ENCODE measurements at regions not wholly inside any gene's neighbourhood (a gene's known extent, or its start where the extent isn't known, plus 50 kb on each side); places are given as distances from the start of the nearest gene placed in this dataset.

- Histone ChIP-seq H3K9ac (ENCODE audit: low read length) (no peak overlapping the region), H3K27me3 (ENCODE audit: insufficient read depth, low read depth, low read length) (no peaks in the 10 kb centered on the region), H4K20me1 (ENCODE audit: insufficient read depth) (no peaks in the 10 kb centered on the region), H2AFZ (ENCODE audit: low read depth, low read length) (no peak overlapping the region), H3K36me3 (ENCODE audit: insufficient read depth, low read length) (no peaks in the 10 kb centered on the region), H3K79me2 (replicated peaks; ENCODE audit: insufficient read depth, low read length) (no peaks in the 10 kb centered on the region), H3K4me3 (ENCODE audit: low read length) (no peak overlapping the region), H3K9me3 (ENCODE audit: low read length) (no peaks in the 10 kb centered on the region), H3K4me2 (ENCODE audit: low read length) (no peak overlapping the region), H3K27ac (ENCODE audit: low read length) (no peak overlapping the region), H3F3A (ENCODE audit: insufficient read depth, low read length, poor library complexity, severe bottlenecking) (no peaks in the 10 kb centered on the region), H3K9me2 (ENCODE audit: insufficient read depth, low read length) (no peaks in the 10 kb centered on the region)
- TF ChIP-seq EP300 (conservative IDR thresholded peaks at IDR 0.05; ENCODE audit: poor library complexity, severe bottlenecking) (no peak), EZH2 (IDR thresholded peaks at IDR 0.05; ENCODE audit: borderline replicate concordance, insufficient read depth, low read length, poor library complexity, severe bottlenecking) (no peak), POLR2AphosphoS5 (IDR thresholded peaks at IDR 0.05) (no peak), REST (IDR thresholded peaks at IDR 0.05; ENCODE audit: borderline replicate concordance) (no peak), MXI1 (conservative IDR thresholded peaks at IDR 0.05; ENCODE audit: poor library complexity, severe bottlenecking) (no peak), RAD21 (conservative IDR thresholded peaks at IDR 0.05) (no peak), TAF1 (IDR thresholded peaks at IDR 0.05; ENCODE audit: low read depth) (no peak), SMC3 (conservative IDR thresholded peaks at IDR 0.05; ENCODE audit: poor library complexity) (no peak)
- TF ChIP-seq, protein P1, sequence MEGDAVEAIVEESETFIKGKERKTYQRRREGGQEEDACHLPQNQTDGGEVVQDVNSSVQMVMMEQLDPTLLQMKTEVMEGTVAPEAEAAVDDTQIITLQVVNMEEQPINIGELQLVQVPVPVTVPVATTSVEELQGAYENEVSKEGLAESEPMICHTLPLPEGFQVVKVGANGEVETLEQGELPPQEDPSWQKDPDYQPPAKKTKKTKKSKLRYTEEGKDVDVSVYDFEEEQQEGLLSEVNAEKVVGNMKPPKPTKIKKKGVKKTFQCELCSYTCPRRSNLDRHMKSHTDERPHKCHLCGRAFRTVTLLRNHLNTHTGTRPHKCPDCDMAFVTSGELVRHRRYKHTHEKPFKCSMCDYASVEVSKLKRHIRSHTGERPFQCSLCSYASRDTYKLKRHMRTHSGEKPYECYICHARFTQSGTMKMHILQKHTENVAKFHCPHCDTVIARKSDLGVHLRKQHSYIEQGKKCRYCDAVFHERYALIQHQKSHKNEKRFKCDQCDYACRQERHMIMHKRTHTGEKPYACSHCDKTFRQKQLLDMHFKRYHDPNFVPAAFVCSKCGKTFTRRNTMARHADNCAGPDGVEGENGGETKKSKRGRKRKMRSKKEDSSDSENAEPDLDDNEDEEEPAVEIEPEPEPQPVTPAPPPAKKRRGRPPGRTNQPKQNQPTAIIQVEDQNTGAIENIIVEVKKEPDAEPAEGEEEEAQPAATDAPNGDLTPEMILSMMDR (IDR thresholded peaks at IDR 0.05; ENCODE audit: poor library complexity, severe bottlenecking) = no peak
Observed at GRCh38 chr3:152998591-152998990, 163.4 kb upstream of the RAP2B start.

DNA sequence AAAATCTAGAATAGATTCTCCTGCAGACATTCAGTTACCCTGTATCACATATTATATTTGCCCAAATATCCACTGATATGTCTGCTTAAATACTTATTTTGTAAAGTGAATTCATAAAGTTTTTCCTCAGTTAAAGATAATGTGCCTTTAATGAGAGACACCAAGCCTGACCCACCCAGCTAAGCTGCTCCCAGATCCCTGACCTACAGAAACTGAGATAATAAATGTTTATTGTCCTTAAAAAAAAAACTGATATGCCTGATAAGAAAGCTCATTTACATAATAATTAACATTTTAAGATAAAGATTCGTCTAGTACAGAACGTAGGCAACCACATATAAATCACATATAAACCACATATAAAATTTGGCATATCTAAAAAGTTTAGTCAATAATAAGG, 161.7 kb upstream of the RAP2B start:
- no peak overlapping the region for H3K27ac ChIP-seq (ENCODE audit: low read length)
- H3K36me3 ChIP-seq (ENCODE audit: insufficient read depth, low read length) = no peaks in the 10 kb centered on the region
- H3K79me2 ChIP-seq (replicated peaks; ENCODE audit: insufficient read depth, low read length) = no peaks in the 10 kb centered on the region
- no peaks in the 10 kb centered on the region for H4K20me1 ChIP-seq (ENCODE audit: insufficient read depth)
- H3K9me2 ChIP-seq (ENCODE audit: insufficient read depth, low read length) = no peaks in the 10 kb centered on the region
- no peaks in the 10 kb centered on the region for H3K27me3 ChIP-seq (ENCODE audit: insufficient read depth, low read depth, low read length)
- TF ChIP-seq EZH2 (IDR thresholded peaks at IDR 0.05; ENCODE audit: borderline replicate concordance, insufficient read depth, low read length, poor library complexity, severe bottlenecking) (no peak), REST (IDR thresholded peaks at IDR 0.05; ENCODE audit: borderline replicate concordance) (no peak), SMC3 (conservative IDR thresholded peaks at IDR 0.05; ENCODE audit: poor library complexity) (no peak), MXI1 (conservative IDR thresholded peaks at IDR 0.05; ENCODE audit: poor library complexity, severe bottlenecking) (no peak), POLR2AphosphoS5 (IDR thresholded peaks at IDR 0.05) (no peak), EP300 (conservative IDR thresholded peaks at IDR 0.05; ENCODE audit: poor library complexity, severe bottlenecking) (no peak), TAF1 (IDR thresholded peaks at IDR 0.05; ENCODE audit: low read depth) (no peak), RAD21 (conservative IDR thresholded peaks at IDR 0.05) (no peak)
- TF ChIP-seq, protein P1 (IDR thresholded peaks at IDR 0.05; ENCODE audit: poor library complexity, severe bottlenecking) = no peak
- H3K9ac ChIP-seq (ENCODE audit: low read length) = no peak overlapping the region
- H3K4me3 ChIP-seq (ENCODE audit: low read length) = no peak overlapping the region
- H3K9me3 ChIP-seq (ENCODE audit: low read length) = no peaks in the 10 kb centered on the region
- H2AFZ ChIP-seq (ENCODE audit: low read depth, low read length) = no peak overlapping the region
- no peaks in the 10 kb centered on the region for H3F3A ChIP-seq (ENCODE audit: insufficient read depth, low read length, poor library complexity, severe bottlenecking)
- H3K4me2 ChIP-seq (ENCODE audit: low read length) = no peak overlapping the region
